ENCODE measurements at regions not wholly inside any gene's neighbourhood (a gene's known extent, or its start where the extent isn't known, plus 50 kb on each side); places are given as distances from the start of the nearest gene placed in this dataset.

- no peak overlapping the region for H3K4me3 ChIP-seq (ENCODE audit: insufficient read depth, low read depth, low read length)
- H3K4me2 ChIP-seq (ENCODE audit: low read length) = no peak overlapping the region
- DNase-seq (ENCODE audit: low read depth) (peak; percentile 44), FAIRE-seq (no peak)
- H3K9me3 ChIP-seq (ENCODE audit: insufficient read depth, low read depth, low read length) = no peaks in the 10 kb centered on the region
- H3K9me3 Mint-ChIP-seq (ENCODE audit: unreplicated experiment) = peaks cover 10% of the 10 kb centered on the region
- no peak overlapping the region for H2AFZ ChIP-seq (ENCODE audit: low read depth, low read length)
- no peaks in the 10 kb centered on the region for H3K36me3 Mint-ChIP-seq (ENCODE audit: low read depth, unreplicated experiment)
- H3K27ac ChIP-seq (ENCODE audit: low read depth, low read length) = no peak overlapping the region
- H3K27me3 Mint-ChIP-seq (ENCODE audit: low read depth, unreplicated experiment) = no peaks in the 10 kb centered on the region
- no peaks in the 10 kb centered on the region for H3K79me2 ChIP-seq (ENCODE audit: insufficient read depth, low read length)
- no peaks in the 10 kb centered on the region for H4K20me1 ChIP-seq (ENCODE audit: insufficient read depth, low read length)
- no peak overlapping the region for H3K27ac Mint-ChIP-seq (ENCODE audit: unreplicated experiment)
- no peaks in the 10 kb centered on the region for H3K4me1 ChIP-seq (ENCODE audit: insufficient read depth, low read length)
- H3K4me3 Mint-ChIP-seq (ENCODE audit: unreplicated experiment) = no peak overlapping the region
- H3K36me3 ChIP-seq (ENCODE audit: insufficient read depth, low read length) = no peaks in the 10 kb centered on the region
- no peaks in the 10 kb centered on the region for H3K27me3 ChIP-seq (ENCODE audit: insufficient read depth, low read length)
- TF ChIP-seq EZH2 (IDR thresholded peaks at IDR 0.05; ENCODE audit: insufficient read depth, low read length) (no peak), CTCF (IDR thresholded peaks at IDR 0.05; ENCODE audit: insufficient read depth, low read depth, low read length) (no peak)
- H3K9ac ChIP-seq (ENCODE audit: low read length) = no peak overlapping the region
- H3K4me1 Mint-ChIP-seq (ENCODE audit: low read depth, unreplicated experiment) = peaks cover 3% of the 10 kb centered on the region
Measured at GRCh38 chr3:5317557-5317956, 130.1 kb downstream of the EDEM1 start.

DNA sequence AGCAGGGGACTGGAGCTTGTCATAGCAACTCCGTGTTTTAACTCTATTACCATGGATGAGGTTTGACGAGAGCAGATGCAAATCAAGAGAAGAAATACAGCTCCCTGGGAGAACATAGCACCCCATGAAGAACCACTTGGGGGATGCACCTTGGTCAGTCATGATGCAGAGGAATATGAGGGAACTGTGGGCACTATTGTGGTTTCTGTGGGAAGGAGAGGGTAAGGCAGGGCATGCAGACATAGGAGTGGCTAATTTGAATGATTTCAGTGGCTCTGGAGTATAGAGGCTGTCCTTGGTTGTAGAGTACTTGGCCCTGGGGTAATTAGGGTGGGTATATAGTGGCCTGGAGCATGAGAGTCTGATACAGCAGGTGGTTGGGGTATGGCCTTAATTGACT lies 131.9 kb downstream of the EDEM1 start:
- Histone ChIP-seq H3K4me2 (ENCODE audit: low read length) (no peak overlapping the region), H3K4me1 (ENCODE audit: insufficient read depth, low read length) (no peaks in the 10 kb centered on the region), H3K79me2 (ENCODE audit: insufficient read depth, low read length) (no peaks in the 10 kb centered on the region), H4K20me1 (ENCODE audit: insufficient read depth, low read length) (no peaks in the 10 kb centered on the region), H3K36me3 (ENCODE audit: insufficient read depth, low read length) (no peaks in the 10 kb centered on the region), H2AFZ (ENCODE audit: low read depth, low read length) (no peak overlapping the region), H3K4me3 (ENCODE audit: insufficient read depth, low read depth, low read length) (no peak overlapping the region), H3K27ac (ENCODE audit: low read depth, low read length) (no peak overlapping the region), H3K9me3 (ENCODE audit: insufficient read depth, low read depth, low read length) (no peaks in the 10 kb centered on the region), H3K9ac (ENCODE audit: low read length) (no peak overlapping the region), H3K27me3 (ENCODE audit: insufficient read depth, low read length) (no peaks in the 10 kb centered on the region)
- FAIRE-seq (no peak), DNase-seq (ENCODE audit: low read depth) (no peak)
- H3K4me3 Mint-ChIP-seq (ENCODE audit: unreplicated experiment) = no peak overlapping the region
- H3K36me3 Mint-ChIP-seq (ENCODE audit: low read depth, unreplicated experiment) = no peaks in the 10 kb centered on the region
- TF ChIP-seq CTCF (IDR thresholded peaks at IDR 0.05; ENCODE audit: insufficient read depth, low read depth, low read length) (no peak), EZH2 (IDR thresholded peaks at IDR 0.05; ENCODE audit: insufficient read depth, low read length) (no peak)
- peaks cover 8% of the 10 kb centered on the region for H3K9me3 Mint-ChIP-seq (ENCODE audit: unreplicated experiment)
- no peaks in the 10 kb centered on the region for H3K27me3 Mint-ChIP-seq (ENCODE audit: low read depth, unreplicated experiment)
- no peak overlapping the region for H3K27ac Mint-ChIP-seq (ENCODE audit: unreplicated experiment)
- H3K4me1 Mint-ChIP-seq (ENCODE audit: low read depth, unreplicated experiment) = peaks cover 3% of the 10 kb centered on the region

DNA sequence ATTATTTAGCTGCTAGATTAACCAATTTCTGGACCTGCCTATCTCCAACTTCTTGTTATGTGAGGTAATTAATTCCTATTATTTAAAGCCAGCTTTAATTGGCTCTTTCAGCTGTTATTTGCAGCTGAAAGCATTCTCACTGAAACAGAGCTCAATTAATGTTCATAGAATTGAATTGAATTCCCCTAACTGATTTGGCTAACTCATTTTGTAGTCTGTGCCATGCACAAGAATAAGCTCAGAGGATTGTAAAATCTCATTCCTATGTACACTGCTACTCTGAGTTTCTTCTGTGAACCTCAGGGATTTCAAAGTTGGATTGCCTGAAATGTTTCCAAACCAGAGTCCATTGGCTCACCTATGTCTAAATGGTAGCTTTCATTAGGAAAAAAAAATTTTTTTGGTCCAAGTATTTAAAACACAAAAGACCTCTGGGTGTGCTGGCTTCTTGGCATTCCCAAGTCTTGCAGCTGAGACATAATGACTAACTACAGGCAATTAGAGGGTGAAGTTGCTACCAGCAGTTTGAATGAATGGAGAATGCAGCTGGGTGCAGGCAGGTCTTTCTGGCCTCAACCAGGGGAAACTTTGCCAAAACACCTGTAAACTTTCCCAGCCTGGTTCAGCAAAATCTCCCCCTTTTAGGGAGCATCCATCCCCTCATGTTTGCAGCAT lies 134.3 kb downstream of the EDEM1 start:
- Mint-ChIP-seq H3K27ac (ENCODE audit: unreplicated experiment) (no peak overlapping the region), H3K4me1 (ENCODE audit: low read depth, unreplicated experiment) (peaks cover 5% of the 10 kb centered on the region), H3K36me3 (ENCODE audit: low read depth, unreplicated experiment) (no peaks in the 10 kb centered on the region), H3K9me3 (ENCODE audit: unreplicated experiment) (peaks cover 10% of the 10 kb centered on the region), H3K27me3 (ENCODE audit: low read depth, unreplicated experiment) (no peaks in the 10 kb centered on the region), H3K4me3 (ENCODE audit: unreplicated experiment) (no peak overlapping the region)
- Histone ChIP-seq H3K4me1 (ENCODE audit: insufficient read depth, low read length) (no peaks in the 10 kb centered on the region), H3K27me3 (ENCODE audit: insufficient read depth, low read length) (no peaks in the 10 kb centered on the region), H4K20me1 (ENCODE audit: insufficient read depth, low read length) (no peaks in the 10 kb centered on the region), H3K9ac (ENCODE audit: low read length) (no peak overlapping the region), H3K9me3 (ENCODE audit: insufficient read depth, low read depth, low read length) (no peaks in the 10 kb centered on the region), H2AFZ (ENCODE audit: low read depth, low read length) (no peak overlapping the region), H3K4me2 (ENCODE audit: low read length) (no peak overlapping the region), H3K27ac (ENCODE audit: low read depth, low read length) (no peak overlapping the region), H3K79me2 (ENCODE audit: insufficient read depth, low read length) (no peaks in the 10 kb centered on the region), H3K36me3 (ENCODE audit: insufficient read depth, low read length) (no peaks in the 10 kb centered on the region), H3K4me3 (ENCODE audit: insufficient read depth, low read depth, low read length) (no peak overlapping the region)
- FAIRE-seq (no peak), DNase-seq (ENCODE audit: low read depth) (peak; percentile 39)
- TF ChIP-seq EZH2 (IDR thresholded peaks at IDR 0.05; ENCODE audit: insufficient read depth, low read length) (no peak), CTCF (IDR thresholded peaks at IDR 0.05; ENCODE audit: insufficient read depth, low read depth, low read length) (no peak)
